ENCODE measurements at regions not wholly inside any gene's neighbourhood (a gene's known extent, or its start where the extent isn't known, plus 50 kb on each side); places are given as distances from the start of the nearest gene placed in this dataset.

DNA sequence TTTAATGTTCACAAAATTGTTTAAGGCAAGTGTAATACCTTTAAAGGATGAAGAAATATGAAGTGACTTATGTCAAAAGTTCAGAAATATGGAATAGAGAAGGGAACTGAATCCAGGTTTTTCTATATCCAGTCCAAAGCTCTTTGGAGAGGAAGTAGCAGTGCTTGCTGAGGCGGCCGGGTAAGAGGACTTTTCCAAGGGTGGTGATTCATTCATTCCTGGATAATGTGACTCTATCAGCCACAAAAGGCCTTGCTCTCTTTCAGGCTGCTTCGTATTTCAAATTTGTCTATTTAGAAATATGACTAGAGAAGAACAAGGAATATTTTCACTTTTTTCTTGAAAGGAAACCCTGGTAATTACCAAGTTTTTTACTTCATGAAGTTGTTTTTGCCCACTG lies 830.1 kb upstream of the ZEB2 start:
- H3K4me3 ChIP-seq (replicated peaks; ENCODE audit: insufficient read depth, low read length): no peak overlapping the region
- H3K27ac ChIP-seq (replicated peaks): no peak overlapping the region
- DNase-seq (ENCODE audit: low read depth in 1 of 2, low spot score in 1 of 2): no peak
- no peaks in the 10 kb centered on the region for H3K27me3 ChIP-seq (ENCODE audit: insufficient read depth, poor library complexity, severe bottlenecking)
- TF ChIP-seq, protein P1, sequence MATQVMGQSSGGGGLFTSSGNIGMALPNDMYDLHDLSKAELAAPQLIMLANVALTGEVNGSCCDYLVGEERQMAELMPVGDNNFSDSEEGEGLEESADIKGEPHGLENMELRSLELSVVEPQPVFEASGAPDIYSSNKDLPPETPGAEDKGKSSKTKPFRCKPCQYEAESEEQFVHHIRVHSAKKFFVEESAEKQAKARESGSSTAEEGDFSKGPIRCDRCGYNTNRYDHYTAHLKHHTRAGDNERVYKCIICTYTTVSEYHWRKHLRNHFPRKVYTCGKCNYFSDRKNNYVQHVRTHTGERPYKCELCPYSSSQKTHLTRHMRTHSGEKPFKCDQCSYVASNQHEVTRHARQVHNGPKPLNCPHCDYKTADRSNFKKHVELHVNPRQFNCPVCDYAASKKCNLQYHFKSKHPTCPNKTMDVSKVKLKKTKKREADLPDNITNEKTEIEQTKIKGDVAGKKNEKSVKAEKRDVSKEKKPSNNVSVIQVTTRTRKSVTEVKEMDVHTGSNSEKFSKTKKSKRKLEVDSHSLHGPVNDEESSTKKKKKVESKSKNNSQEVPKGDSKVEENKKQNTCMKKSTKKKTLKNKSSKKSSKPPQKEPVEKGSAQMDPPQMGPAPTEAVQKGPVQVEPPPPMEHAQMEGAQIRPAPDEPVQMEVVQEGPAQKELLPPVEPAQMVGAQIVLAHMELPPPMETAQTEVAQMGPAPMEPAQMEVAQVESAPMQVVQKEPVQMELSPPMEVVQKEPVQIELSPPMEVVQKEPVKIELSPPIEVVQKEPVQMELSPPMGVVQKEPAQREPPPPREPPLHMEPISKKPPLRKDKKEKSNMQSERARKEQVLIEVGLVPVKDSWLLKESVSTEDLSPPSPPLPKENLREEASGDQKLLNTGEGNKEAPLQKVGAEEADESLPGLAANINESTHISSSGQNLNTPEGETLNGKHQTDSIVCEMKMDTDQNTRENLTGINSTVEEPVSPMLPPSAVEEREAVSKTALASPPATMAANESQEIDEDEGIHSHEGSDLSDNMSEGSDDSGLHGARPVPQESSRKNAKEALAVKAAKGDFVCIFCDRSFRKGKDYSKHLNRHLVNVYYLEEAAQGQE (IDR thresholded peaks at IDR 0.05; ENCODE audit: insufficient replicate concordance, low read depth): no peak
- TF ChIP-seq, protein P2, sequence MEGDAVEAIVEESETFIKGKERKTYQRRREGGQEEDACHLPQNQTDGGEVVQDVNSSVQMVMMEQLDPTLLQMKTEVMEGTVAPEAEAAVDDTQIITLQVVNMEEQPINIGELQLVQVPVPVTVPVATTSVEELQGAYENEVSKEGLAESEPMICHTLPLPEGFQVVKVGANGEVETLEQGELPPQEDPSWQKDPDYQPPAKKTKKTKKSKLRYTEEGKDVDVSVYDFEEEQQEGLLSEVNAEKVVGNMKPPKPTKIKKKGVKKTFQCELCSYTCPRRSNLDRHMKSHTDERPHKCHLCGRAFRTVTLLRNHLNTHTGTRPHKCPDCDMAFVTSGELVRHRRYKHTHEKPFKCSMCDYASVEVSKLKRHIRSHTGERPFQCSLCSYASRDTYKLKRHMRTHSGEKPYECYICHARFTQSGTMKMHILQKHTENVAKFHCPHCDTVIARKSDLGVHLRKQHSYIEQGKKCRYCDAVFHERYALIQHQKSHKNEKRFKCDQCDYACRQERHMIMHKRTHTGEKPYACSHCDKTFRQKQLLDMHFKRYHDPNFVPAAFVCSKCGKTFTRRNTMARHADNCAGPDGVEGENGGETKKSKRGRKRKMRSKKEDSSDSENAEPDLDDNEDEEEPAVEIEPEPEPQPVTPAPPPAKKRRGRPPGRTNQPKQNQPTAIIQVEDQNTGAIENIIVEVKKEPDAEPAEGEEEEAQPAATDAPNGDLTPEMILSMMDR (IDR thresholded peaks at IDR 0.05; ENCODE audit: insufficient read depth, low read length): no peak
- TF ChIP-seq SPI1 (IDR thresholded peaks at IDR 0.05; ENCODE audit: borderline replicate concordance, low read depth): no peak
- TF ChIP-seq GABPA (IDR thresholded peaks at IDR 0.05; ENCODE audit: low read depth): no peak
- TF ChIP-seq POLR2AphosphoS5 (IDR thresholded peaks at IDR 0.05; ENCODE audit: low read depth): no peak

DNA sequence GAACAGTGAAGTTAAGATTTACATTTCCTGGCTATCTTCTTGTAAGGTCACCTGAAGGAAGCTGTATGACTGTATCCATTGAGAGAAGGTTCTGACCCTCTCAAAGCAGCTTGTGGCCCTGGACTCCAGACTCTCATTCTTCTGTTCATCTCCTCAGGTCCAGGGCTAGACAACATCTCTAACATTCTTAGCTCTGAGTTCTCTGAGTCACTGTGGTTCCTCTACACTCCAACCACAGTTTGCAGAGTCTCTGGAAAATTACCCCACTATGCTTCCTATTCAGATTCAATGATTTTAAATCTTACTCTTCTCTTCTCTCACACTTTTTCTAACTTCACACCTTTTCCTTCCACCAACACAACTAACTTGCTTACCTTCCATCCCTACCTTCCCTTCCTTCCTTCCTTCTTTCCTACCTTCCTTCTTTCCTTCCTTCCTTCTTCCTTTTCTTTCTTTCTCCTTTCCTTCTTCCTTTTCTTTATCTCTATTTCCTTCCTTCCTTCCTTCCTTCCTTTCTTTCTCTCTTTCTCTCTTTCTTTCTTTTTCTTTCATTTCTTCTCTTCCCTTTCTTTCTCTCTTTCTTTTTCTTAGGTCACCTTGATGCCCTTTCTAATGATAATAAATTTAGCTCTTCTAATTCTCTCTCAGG lies 824.3 kb upstream of the ZEB2 start:
- Histone ChIP-seq H3K27ac (replicated peaks) (no peak overlapping the region), H3K4me3 (replicated peaks; ENCODE audit: insufficient read depth, low read length) (no peak overlapping the region), H3K27me3 (ENCODE audit: insufficient read depth, poor library complexity, severe bottlenecking) (no peaks in the 10 kb centered on the region)
- TF ChIP-seq, protein P2 (IDR thresholded peaks at IDR 0.05; ENCODE audit: insufficient read depth, low read length): no peak
- TF ChIP-seq GABPA (IDR thresholded peaks at IDR 0.05; ENCODE audit: low read depth) (no peak), SPI1 (IDR thresholded peaks at IDR 0.05; ENCODE audit: borderline replicate concordance, low read depth) (no peak), POLR2AphosphoS5 (IDR thresholded peaks at IDR 0.05; ENCODE audit: low read depth) (no peak)
- TF ChIP-seq, protein P1 (IDR thresholded peaks at IDR 0.05; ENCODE audit: insufficient replicate concordance, low read depth): no peak
- DNase-seq (ENCODE audit: low read depth in 1 of 2, low spot score in 1 of 2): no peak

DNA sequence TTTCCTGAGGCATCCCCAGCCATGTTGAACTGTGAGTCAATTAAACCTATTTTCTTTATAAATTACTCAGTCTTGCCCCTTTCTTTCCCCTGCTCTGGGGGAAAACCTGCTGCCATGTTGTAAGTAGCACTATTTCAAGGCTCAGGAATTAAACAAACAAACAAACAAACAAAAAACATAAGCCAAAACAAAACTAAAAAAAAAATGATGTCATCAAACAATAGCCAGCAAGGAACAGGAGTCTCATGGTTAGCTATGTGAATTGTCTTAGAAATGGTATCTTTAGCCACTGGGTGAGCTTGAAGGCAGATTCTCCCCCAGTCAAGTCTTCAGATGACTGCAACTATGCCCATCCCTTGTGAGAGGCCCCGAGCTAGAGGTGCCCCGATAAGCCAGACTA lies 823.4 kb upstream of the ZEB2 start:
- TF ChIP-seq, protein P1 (IDR thresholded peaks at IDR 0.05; ENCODE audit: insufficient replicate concordance, low read depth): no peak
- TF ChIP-seq, protein P2 (IDR thresholded peaks at IDR 0.05; ENCODE audit: insufficient read depth, low read length): no peak
- TF ChIP-seq GABPA (IDR thresholded peaks at IDR 0.05; ENCODE audit: low read depth) (no peak), POLR2AphosphoS5 (IDR thresholded peaks at IDR 0.05; ENCODE audit: low read depth) (no peak), SPI1 (IDR thresholded peaks at IDR 0.05; ENCODE audit: borderline replicate concordance, low read depth) (no peak)
- H3K4me3 ChIP-seq (replicated peaks; ENCODE audit: insufficient read depth, low read length): no peak overlapping the region
- H3K27ac ChIP-seq (replicated peaks): no peak overlapping the region
- DNase-seq (ENCODE audit: low read depth in 1 of 2, low spot score in 1 of 2): no peak
- H3K27me3 ChIP-seq (ENCODE audit: insufficient read depth, poor library complexity, severe bottlenecking): no peaks in the 10 kb centered on the region

Measured in HL-60 (cell line).